ENCODE measurements at regions not wholly inside any gene's neighbourhood (a gene's known extent, or its start where the extent isn't known, plus 50 kb on each side); places are given as distances from the start of the nearest gene placed in this dataset.

GRCh38 chr11:25702417-25702816 is 629.5 kb upstream of the ANO3 start:
- Histone ChIP-seq H3K27me3 (ENCODE audit: control insufficient read depth, insufficient read depth, low read length) (no peaks in the 10 kb centered on the region), H3K9ac (ENCODE audit: insufficient read depth, low read length) (no peak overlapping the region), H3K9me3 (ENCODE audit: control insufficient read depth, insufficient read depth, low read depth, low read length) (no peaks in the 10 kb centered on the region), H2AFZ (ENCODE audit: low read length) (no peak overlapping the region), H3K27ac (ENCODE audit: insufficient read depth, low read length) (no peak overlapping the region), H3K4me2 (ENCODE audit: extremely low read depth, insufficient read depth, low read length) (no peak overlapping the region), H3K79me2 (ENCODE audit: control insufficient read depth, insufficient read depth, low read length) (no peaks in the 10 kb centered on the region), H3K36me3 (ENCODE audit: control insufficient read depth, insufficient read depth, low read length) (no peaks in the 10 kb centered on the region), H3K4me3 (replicated peaks in 1 of 4; ENCODE audit: control extremely low read depth in 1 of 4, insufficient read depth in 1 of 4, low read depth in 3 of 4, low read length in 4 of 4) (no peak overlapping the region), H3K4me1 (ENCODE audit: control insufficient read depth, extremely low read depth, insufficient read depth, low read length) (no peaks in the 10 kb centered on the region), H4K20me1 (ENCODE audit: control insufficient read depth, extremely low read depth, insufficient read depth, low read length) (no peaks in the 10 kb centered on the region)
- peak in 1 of 2 donors; percentile 8 for DNase-seq (ENCODE audit: low read depth in 2 of 2)
- TF ChIP-seq CTCF (conservative IDR thresholded peaks at IDR 0.05 in 1 of 2, IDR thresholded peaks at IDR 0.05 in 1 of 2; ENCODE audit: low read depth in 1 of 2, low read length in 2 of 2) (no peak), EZH2 (IDR thresholded peaks at IDR 0.05; ENCODE audit: low read length, missing control alignments) (no peak)

GRCh38 chr11:25710975-25711374 is 621.0 kb upstream of the ANO3 start:
- H3K9me3 ChIP-seq (ENCODE audit: control insufficient read depth, insufficient read depth, low read depth, low read length): no peaks in the 10 kb centered on the region
- no peak overlapping the region for H3K4me3 ChIP-seq (replicated peaks in 1 of 4; ENCODE audit: control extremely low read depth in 1 of 4, insufficient read depth in 1 of 4, low read depth in 3 of 4, low read length in 4 of 4)
- no peaks in the 10 kb centered on the region for H4K20me1 ChIP-seq (ENCODE audit: control insufficient read depth, extremely low read depth, insufficient read depth, low read length)
- no peak overlapping the region for H3K27ac ChIP-seq (ENCODE audit: insufficient read depth, low read length)
- no peaks in the 10 kb centered on the region for H3K4me1 ChIP-seq (ENCODE audit: control insufficient read depth, extremely low read depth, insufficient read depth, low read length)
- no peak overlapping the region for H3K9ac ChIP-seq (ENCODE audit: insufficient read depth, low read length)
- TF ChIP-seq CTCF (conservative IDR thresholded peaks at IDR 0.05 in 1 of 2, IDR thresholded peaks at IDR 0.05 in 1 of 2; ENCODE audit: low read depth in 1 of 2, low read length in 2 of 2) (no peak), EZH2 (IDR thresholded peaks at IDR 0.05; ENCODE audit: low read length, missing control alignments) (no peak)
- DNase-seq (ENCODE audit: low read depth in 2 of 2): peak in 1 of 2 donors; percentile 54
- no peaks in the 10 kb centered on the region for H3K79me2 ChIP-seq (ENCODE audit: control insufficient read depth, insufficient read depth, low read length)
- H3K27me3 ChIP-seq (ENCODE audit: control insufficient read depth, insufficient read depth, low read length): no peaks in the 10 kb centered on the region
- no peak overlapping the region for H2AFZ ChIP-seq (ENCODE audit: low read length)
- no peak overlapping the region for H3K4me2 ChIP-seq (ENCODE audit: extremely low read depth, insufficient read depth, low read length)
- no peaks in the 10 kb centered on the region for H3K36me3 ChIP-seq (ENCODE audit: control insufficient read depth, insufficient read depth, low read length)

GRCh38 chr11:25727944-25728343 is 604.0 kb upstream of the ANO3 start:
- H2AFZ ChIP-seq (ENCODE audit: low read length): no peak overlapping the region
- H3K9ac ChIP-seq (ENCODE audit: insufficient read depth, low read length): no peak overlapping the region
- H3K4me1 ChIP-seq (ENCODE audit: control insufficient read depth, extremely low read depth, insufficient read depth, low read length): no peaks in the 10 kb centered on the region
- TF ChIP-seq CTCF (conservative IDR thresholded peaks at IDR 0.05 in 1 of 2, IDR thresholded peaks at IDR 0.05 in 1 of 2; ENCODE audit: low read depth in 1 of 2, low read length in 2 of 2) (no peak), EZH2 (IDR thresholded peaks at IDR 0.05; ENCODE audit: low read length, missing control alignments) (no peak)
- H3K27ac ChIP-seq (ENCODE audit: insufficient read depth, low read length): no peak overlapping the region
- H3K4me3 ChIP-seq (replicated peaks in 1 of 4; ENCODE audit: control extremely low read depth in 1 of 4, insufficient read depth in 1 of 4, low read depth in 3 of 4, low read length in 4 of 4): no peak overlapping the region
- no peaks in the 10 kb centered on the region for H4K20me1 ChIP-seq (ENCODE audit: control insufficient read depth, extremely low read depth, insufficient read depth, low read length)
- no peaks in the 10 kb centered on the region for H3K9me3 ChIP-seq (ENCODE audit: control insufficient read depth, insufficient read depth, low read depth, low read length)
- H3K4me2 ChIP-seq (ENCODE audit: extremely low read depth, insufficient read depth, low read length): no peak overlapping the region
- peak in 1 of 2 donors; percentile 49 for DNase-seq (ENCODE audit: low read depth in 2 of 2)
- no peaks in the 10 kb centered on the region for H3K79me2 ChIP-seq (ENCODE audit: control insufficient read depth, insufficient read depth, low read length)
- no peaks in the 10 kb centered on the region for H3K27me3 ChIP-seq (ENCODE audit: control insufficient read depth, insufficient read depth, low read length)
- H3K36me3 ChIP-seq (ENCODE audit: control insufficient read depth, insufficient read depth, low read length): no peaks in the 10 kb centered on the region

Data from fibroblast of lung (primary cell).